ENCODE measurements at regions not wholly inside any gene's neighbourhood (a gene's known extent, or its start where the extent isn't known, plus 50 kb on each side); places are given as distances from the start of the nearest gene placed in this dataset.
A peak's percentile ranks its signal among the peaks of the same experiment; 100 is the strongest.

GRCh38 chr4:20193141-20193936 is 58.4 kb upstream of the SLIT2 start:
- H3K79me2 ChIP-seq (ENCODE audit: control insufficient read depth, insufficient read depth, low read length): no peaks in the 10 kb centered on the region
- H4K20me1 ChIP-seq (replicated peaks; ENCODE audit: control insufficient read depth, extremely low read depth, insufficient read depth, low read length): no peaks in the 10 kb centered on the region
- peak overlapping the region; percentile 77 for H3K4me2 ChIP-seq (ENCODE audit: insufficient read depth, low read length)
- peak overlapping the region; percentile 58 for H3K27ac ChIP-seq (ENCODE audit: insufficient read depth, low read depth, low read length)
- FAIRE-seq (peak; percentile 62), DNase-seq (ENCODE audit: low read depth, low spot score) (peak; percentile 71)
- CTCF ChIA-PET: interaction anchor here (1.3 to 2.4 kb wide), 3 partner anchors 53 to 224 kb away, joined by 3 to 13 read pairs (median 3); no protein-coding TSS in a partner anchor
- no peaks in the 10 kb centered on the region for H3K9me1 ChIP-seq (replicated peaks; ENCODE audit: control insufficient read depth, extremely low read depth, insufficient read depth, low read length)
- intact Hi-C loops (cut with micrococcal nuclease) (no loop called here), dilution Hi-C loops (cut with MboI; ENCODE audit: extremely low pct_ligation_motif_present, low sequenced_read_pairs) (no loop called here)
- POLR2A ChIA-PET: no interaction called here
- peak overlapping the region; percentile 25 for H3K9ac ChIP-seq (replicated peaks; ENCODE audit: extremely low read depth, insufficient read depth, low read length)
- peaks cover 20% of the 10 kb centered on the region for H3K4me1 ChIP-seq (ENCODE audit: control insufficient read depth, extremely low read depth, insufficient read depth, low read length)
- BruUV-seq (replicated peaks): no TSS peak
- TF ChIP-seq POLR2A (IDR thresholded peaks at IDR 0.05; ENCODE audit: low read depth, low read length) (no peak), CTCF (IDR thresholded peaks at IDR 0.05; ENCODE audit: extremely low read depth in 1 of 2, insufficient read depth in 1 of 2, low read depth in 1 of 2, low read length in 2 of 2) (no peak), EZH2 (IDR thresholded peaks at IDR 0.05; ENCODE audit: borderline replicate concordance, low read depth, low read length, severe bottlenecking) (no peak), FOS (IDR thresholded peaks at IDR 0.05; ENCODE audit: borderline replicate concordance, insufficient read depth, low read length) (no peak), MAX (IDR thresholded peaks at IDR 0.05; ENCODE audit: insufficient read depth, insufficient read length) (no peak), JUN (IDR thresholded peaks at IDR 0.05; ENCODE audit: borderline replicate concordance, insufficient read depth, insufficient read length, low read depth) (no peak), GATA2 (IDR thresholded peaks at IDR 0.05; ENCODE audit: insufficient read depth, insufficient read length, low read depth, low read length) (no peak), MYC (IDR thresholded peaks at IDR 0.05; ENCODE audit: low read depth, low read length) (no peak), POLR2AphosphoS5 (IDR thresholded peaks at IDR 0.05; ENCODE audit: insufficient read depth, low read depth, low read length) (no peak)
- H2AFZ ChIP-seq (ENCODE audit: low read depth, low read length): peak overlapping the region; percentile 68
- H3K9me3 ChIP-seq (replicated peaks; ENCODE audit: control insufficient read depth, insufficient read depth, low read length): no peaks in the 10 kb centered on the region
- no peaks in the 10 kb centered on the region for H3K27me3 ChIP-seq (ENCODE audit: control insufficient read depth in 2 of 2, insufficient read depth in 2 of 2, low read length in 2 of 2)
- H3K36me3 ChIP-seq (ENCODE audit: control insufficient read depth in 2 of 2, extremely low read depth in 1 of 2, insufficient read depth in 2 of 2, low read length in 2 of 2): no peaks in the 10 kb centered on the region
- no peak overlapping the region for H3K4me3 ChIP-seq (replicated peaks in 1 of 3; ENCODE audit: insufficient read depth in 1 of 3, low read depth in 1 of 3, low read length in 3 of 3)

All from endothelial cell of umbilical vein (primary cell).